ENCODE measurements at regions not wholly inside any gene's neighbourhood (a gene's known extent, or its start where the extent isn't known, plus 50 kb on each side); places are given as distances from the start of the nearest gene placed in this dataset.
A peak's percentile ranks its signal among the peaks of the same experiment; 100 is the strongest.

GRCh38 chr6:82022614-82023129 is 224.9 kb downstream of the IBTK start:
- H3K27me3 ChIP-seq (ENCODE audit: control insufficient read depth in 5 of 5, insufficient read depth in 4 of 5, low read length in 5 of 5): no peaks in the 10 kb centered on the region
- H3K4me1 ChIP-seq (ENCODE audit: control insufficient read depth in 5 of 5, insufficient read depth in 5 of 5, low read length in 5 of 5): peaks cover 0 to 6% (median 5%) of the 10 kb centered on the region in 5 donors
- no peak overlapping the region for H3K4me3 ChIP-seq (ENCODE audit: low read depth in 1 of 5, low read length in 5 of 5)
- no peaks in the 10 kb centered on the region for H3K9me3 ChIP-seq (ENCODE audit: control insufficient read depth in 5 of 5, low read length in 5 of 5)
- H3K27ac ChIP-seq (ENCODE audit: low read depth, low read length): no peak overlapping the region
- H3K36me3 ChIP-seq (ENCODE audit: control insufficient read depth in 5 of 5, insufficient read depth in 5 of 5, low read length in 5 of 5): no peaks in the 10 kb centered on the region
- H3K9ac ChIP-seq (ENCODE audit: low read length in 5 of 5): no peak overlapping the region

- peaks cover 3 to 27% (median 21%) of the 10 kb centered on the region in 5 donors for H3K4me1 ChIP-seq (ENCODE audit: control insufficient read depth in 5 of 5, insufficient read depth in 5 of 5, low read length in 5 of 5)
- H3K4me3 ChIP-seq (ENCODE audit: low read depth in 1 of 5, low read length in 5 of 5): no peak overlapping the region
- no peaks in the 10 kb centered on the region for H3K9me3 ChIP-seq (ENCODE audit: control insufficient read depth in 5 of 5, low read length in 5 of 5)
- no peaks in the 10 kb centered on the region for H3K36me3 ChIP-seq (ENCODE audit: control insufficient read depth in 5 of 5, insufficient read depth in 5 of 5, low read length in 5 of 5)
- peak overlapping the region; percentile 75 for H3K27ac ChIP-seq (ENCODE audit: low read depth, low read length)
- H3K9ac ChIP-seq (ENCODE audit: low read length in 5 of 5): no peak overlapping the region
- H3K27me3 ChIP-seq (ENCODE audit: control insufficient read depth in 5 of 5, insufficient read depth in 4 of 5, low read length in 5 of 5): no peaks in the 10 kb centered on the region
These were observed 229.8 kb downstream of the IBTK start for GRCh38 chr6:82017773-82018172.

GRCh38 chr6:82017288-82017687 is 230.3 kb downstream of the IBTK start:
- H3K4me1 ChIP-seq (ENCODE audit: control insufficient read depth in 5 of 5, insufficient read depth in 5 of 5, low read length in 5 of 5): peaks cover 3 to 27% (median 21%) of the 10 kb centered on the region in 5 donors
- H3K36me3 ChIP-seq (ENCODE audit: control insufficient read depth in 5 of 5, insufficient read depth in 5 of 5, low read length in 5 of 5): no peaks in the 10 kb centered on the region
- H3K27me3 ChIP-seq (ENCODE audit: control insufficient read depth in 5 of 5, insufficient read depth in 4 of 5, low read length in 5 of 5): no peaks in the 10 kb centered on the region
- H3K9me3 ChIP-seq (ENCODE audit: control insufficient read depth in 5 of 5, low read length in 5 of 5): no peaks in the 10 kb centered on the region
- H3K9ac ChIP-seq (ENCODE audit: low read length in 5 of 5): peak overlapping the region in 1 of 5 donors; percentile 13
- H3K27ac ChIP-seq (ENCODE audit: low read depth, low read length): peak overlapping the region; percentile 75
- H3K4me3 ChIP-seq (ENCODE audit: low read depth in 1 of 5, low read length in 5 of 5): peak overlapping the region in 1 of 5 donors; percentile 17

- no peaks in the 10 kb centered on the region for H3K27me3 ChIP-seq (ENCODE audit: control insufficient read depth in 5 of 5, insufficient read depth in 4 of 5, low read length in 5 of 5)
- H3K27ac ChIP-seq (ENCODE audit: low read depth, low read length): no peak overlapping the region
- H3K36me3 ChIP-seq (ENCODE audit: control insufficient read depth in 5 of 5, insufficient read depth in 5 of 5, low read length in 5 of 5): no peaks in the 10 kb centered on the region
- no peaks in the 10 kb centered on the region for H3K9me3 ChIP-seq (ENCODE audit: control insufficient read depth in 5 of 5, low read length in 5 of 5)
- no peak overlapping the region for H3K4me3 ChIP-seq (ENCODE audit: low read depth in 1 of 5, low read length in 5 of 5)
- H3K9ac ChIP-seq (ENCODE audit: low read length in 5 of 5): no peak overlapping the region
- peaks cover 3 to 27% (median 21%) of the 10 kb centered on the region in 5 donors for H3K4me1 ChIP-seq (ENCODE audit: control insufficient read depth in 5 of 5, insufficient read depth in 5 of 5, low read length in 5 of 5)
These were observed 232.0 kb downstream of the IBTK start for GRCh38 chr6:82015526-82015925.

GRCh38 chr6:82015043-82015442 is 232.5 kb downstream of the IBTK start:
- Histone ChIP-seq H3K4me1 (ENCODE audit: control insufficient read depth in 5 of 5, insufficient read depth in 5 of 5, low read length in 5 of 5) (peaks cover 3 to 27% (median 21%) of the 10 kb centered on the region in 5 donors), H3K27me3 (ENCODE audit: control insufficient read depth in 5 of 5, insufficient read depth in 4 of 5, low read length in 5 of 5) (no peaks in the 10 kb centered on the region), H3K9me3 (ENCODE audit: control insufficient read depth in 5 of 5, low read length in 5 of 5) (no peaks in the 10 kb centered on the region), H3K27ac (ENCODE audit: low read depth, low read length) (peak overlapping the region; percentile 76), H3K36me3 (ENCODE audit: control insufficient read depth in 5 of 5, insufficient read depth in 5 of 5, low read length in 5 of 5) (no peaks in the 10 kb centered on the region), H3K4me3 (ENCODE audit: low read depth in 1 of 5, low read length in 5 of 5) (no peak overlapping the region), H3K9ac (ENCODE audit: low read length in 5 of 5) (no peak overlapping the region)

- peaks cover 0 to 4% (median 0%) of the 10 kb centered on the region in 5 donors for H3K9me3 ChIP-seq (ENCODE audit: control insufficient read depth in 5 of 5, low read length in 5 of 5)
These were observed 233.7 kb downstream of the IBTK start for GRCh38 chr6:82013561-82014530.

GRCh38 chr6:82006027-82006738 is 241.4 kb downstream of the IBTK start:
- Histone ChIP-seq H3K4me3 (ENCODE audit: low read depth in 1 of 5, low read length in 5 of 5) (no peak overlapping the region), H3K9ac (ENCODE audit: low read length in 5 of 5) (no peak overlapping the region), H3K9me3 (ENCODE audit: control insufficient read depth in 5 of 5, low read length in 5 of 5) (peaks cover 0 to 4% (median 0%) of the 10 kb centered on the region in 5 donors), H3K27me3 (ENCODE audit: control insufficient read depth in 5 of 5, insufficient read depth in 4 of 5, low read length in 5 of 5) (no peaks in the 10 kb centered on the region), H3K36me3 (ENCODE audit: control insufficient read depth in 5 of 5, insufficient read depth in 5 of 5, low read length in 5 of 5) (no peaks in the 10 kb centered on the region), H3K4me1 (ENCODE audit: control insufficient read depth in 5 of 5, insufficient read depth in 5 of 5, low read length in 5 of 5) (peaks cover 0 to 4% (median 0%) of the 10 kb centered on the region in 5 donors), H3K27ac (ENCODE audit: low read depth, low read length) (no peak overlapping the region)

More at GRCh38 chr6:82013561-82014530, 233.7 kb downstream of the IBTK start:
- Histone ChIP-seq H3K27me3 (ENCODE audit: control insufficient read depth in 5 of 5, insufficient read depth in 4 of 5, low read length in 5 of 5) (no peaks in the 10 kb centered on the region), H3K9ac (ENCODE audit: low read length in 5 of 5) (no peak overlapping the region), H3K4me1 (ENCODE audit: control insufficient read depth in 5 of 5, insufficient read depth in 5 of 5, low read length in 5 of 5) (peaks cover 3 to 27% (median 21%) of the 10 kb centered on the region in 5 donors), H3K36me3 (ENCODE audit: control insufficient read depth in 5 of 5, insufficient read depth in 5 of 5, low read length in 5 of 5) (no peaks in the 10 kb centered on the region), H3K4me3 (ENCODE audit: low read depth in 1 of 5, low read length in 5 of 5) (no peak overlapping the region), H3K27ac (ENCODE audit: low read depth, low read length) (peak overlapping the region; percentile 76)

- H3K4me3 ChIP-seq (ENCODE audit: low read depth in 1 of 5, low read length in 5 of 5): no peak overlapping the region
- H3K9me3 ChIP-seq (ENCODE audit: control insufficient read depth in 5 of 5, low read length in 5 of 5): no peaks in the 10 kb centered on the region
- H3K27ac ChIP-seq (ENCODE audit: low read depth, low read length): no peak overlapping the region
- peaks cover 0 to 4% (median 3%) of the 10 kb centered on the region in 5 donors for H3K4me1 ChIP-seq (ENCODE audit: control insufficient read depth in 5 of 5, insufficient read depth in 5 of 5, low read length in 5 of 5)
- H3K9ac ChIP-seq (ENCODE audit: low read length in 5 of 5): no peak overlapping the region
- H3K36me3 ChIP-seq (ENCODE audit: control insufficient read depth in 5 of 5, insufficient read depth in 5 of 5, low read length in 5 of 5): no peaks in the 10 kb centered on the region
- no peaks in the 10 kb centered on the region for H3K27me3 ChIP-seq (ENCODE audit: control insufficient read depth in 5 of 5, insufficient read depth in 4 of 5, low read length in 5 of 5)
These were observed 247.0 kb downstream of the IBTK start for GRCh38 chr6:82000551-82000950.

GRCh38 chr6:81999826-82000225 is 247.3 kb upstream of the TENT5A start:
- Histone ChIP-seq H3K27me3 (ENCODE audit: control insufficient read depth in 5 of 5, insufficient read depth in 4 of 5, low read length in 5 of 5) (no peaks in the 10 kb centered on the region), H3K4me1 (ENCODE audit: control insufficient read depth in 5 of 5, insufficient read depth in 5 of 5, low read length in 5 of 5) (peaks cover 0 to 4% (median 0%) of the 10 kb centered on the region in 5 donors), H3K9ac (ENCODE audit: low read length in 5 of 5) (no peak overlapping the region), H3K9me3 (ENCODE audit: control insufficient read depth in 5 of 5, low read length in 5 of 5) (no peaks in the 10 kb centered on the region), H3K36me3 (ENCODE audit: control insufficient read depth in 5 of 5, insufficient read depth in 5 of 5, low read length in 5 of 5) (no peaks in the 10 kb centered on the region), H3K4me3 (ENCODE audit: low read depth in 1 of 5, low read length in 5 of 5) (no peak overlapping the region), H3K27ac (ENCODE audit: low read depth, low read length) (no peak overlapping the region)

Data from subcutaneous abdominal adipose tissue (tissue), 5 donors.